ENCODE measurements at regions not wholly inside any gene's neighbourhood (a gene's known extent, or its start where the extent isn't known, plus 50 kb on each side); places are given as distances from the start of the nearest gene placed in this dataset.

DNA sequence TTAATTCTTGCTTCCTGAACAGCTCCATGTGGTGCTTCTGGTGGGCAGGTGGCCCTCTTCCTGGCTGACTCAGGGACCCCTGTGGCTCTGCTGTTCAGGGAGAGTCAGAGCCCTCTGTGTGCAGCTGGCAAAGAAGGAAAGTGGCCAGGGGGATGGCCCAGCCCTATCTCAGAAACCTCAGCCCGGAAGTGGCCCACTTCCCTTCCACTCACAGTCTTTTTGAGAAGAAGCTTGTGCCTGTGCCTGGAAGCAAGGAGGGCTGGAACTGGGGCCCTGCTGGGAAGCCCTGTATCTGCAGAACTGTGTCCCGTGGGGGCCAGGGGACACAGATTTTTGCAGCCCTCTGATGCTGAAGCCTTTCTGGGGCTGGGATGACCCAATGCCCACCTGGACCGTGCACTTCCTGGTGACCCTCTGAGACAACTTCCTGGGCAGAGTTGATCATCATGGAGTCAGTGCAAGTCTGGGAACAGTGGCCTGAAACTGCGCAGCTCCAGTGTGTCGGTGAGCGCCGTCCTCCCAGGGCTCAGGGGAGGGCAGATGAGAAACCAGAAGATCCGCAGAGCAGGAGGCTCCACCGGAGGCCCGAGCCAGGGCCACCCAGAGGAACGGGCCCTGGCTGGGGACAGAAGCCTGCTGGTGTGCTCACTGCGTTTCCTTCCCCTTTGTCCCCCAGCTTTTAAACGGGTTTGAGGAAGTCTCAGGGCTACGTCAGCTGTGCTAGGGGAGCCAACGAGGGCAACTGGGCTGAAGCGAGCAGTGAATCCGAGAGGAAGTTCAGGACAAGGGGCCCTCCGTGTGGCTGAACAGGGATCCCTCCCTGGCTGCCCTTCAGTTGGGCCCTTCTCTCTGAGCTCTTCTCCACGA lies 217.4 kb upstream of the RTL1 start:
- TF ChIP-seq, protein P1, sequence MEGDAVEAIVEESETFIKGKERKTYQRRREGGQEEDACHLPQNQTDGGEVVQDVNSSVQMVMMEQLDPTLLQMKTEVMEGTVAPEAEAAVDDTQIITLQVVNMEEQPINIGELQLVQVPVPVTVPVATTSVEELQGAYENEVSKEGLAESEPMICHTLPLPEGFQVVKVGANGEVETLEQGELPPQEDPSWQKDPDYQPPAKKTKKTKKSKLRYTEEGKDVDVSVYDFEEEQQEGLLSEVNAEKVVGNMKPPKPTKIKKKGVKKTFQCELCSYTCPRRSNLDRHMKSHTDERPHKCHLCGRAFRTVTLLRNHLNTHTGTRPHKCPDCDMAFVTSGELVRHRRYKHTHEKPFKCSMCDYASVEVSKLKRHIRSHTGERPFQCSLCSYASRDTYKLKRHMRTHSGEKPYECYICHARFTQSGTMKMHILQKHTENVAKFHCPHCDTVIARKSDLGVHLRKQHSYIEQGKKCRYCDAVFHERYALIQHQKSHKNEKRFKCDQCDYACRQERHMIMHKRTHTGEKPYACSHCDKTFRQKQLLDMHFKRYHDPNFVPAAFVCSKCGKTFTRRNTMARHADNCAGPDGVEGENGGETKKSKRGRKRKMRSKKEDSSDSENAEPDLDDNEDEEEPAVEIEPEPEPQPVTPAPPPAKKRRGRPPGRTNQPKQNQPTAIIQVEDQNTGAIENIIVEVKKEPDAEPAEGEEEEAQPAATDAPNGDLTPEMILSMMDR (IDR thresholded peaks at IDR 0.05; ENCODE audit: low read depth, low read length) = no peak
- DNase-seq (ENCODE audit: extremely low read depth, low read depth) = no peak

DNA sequence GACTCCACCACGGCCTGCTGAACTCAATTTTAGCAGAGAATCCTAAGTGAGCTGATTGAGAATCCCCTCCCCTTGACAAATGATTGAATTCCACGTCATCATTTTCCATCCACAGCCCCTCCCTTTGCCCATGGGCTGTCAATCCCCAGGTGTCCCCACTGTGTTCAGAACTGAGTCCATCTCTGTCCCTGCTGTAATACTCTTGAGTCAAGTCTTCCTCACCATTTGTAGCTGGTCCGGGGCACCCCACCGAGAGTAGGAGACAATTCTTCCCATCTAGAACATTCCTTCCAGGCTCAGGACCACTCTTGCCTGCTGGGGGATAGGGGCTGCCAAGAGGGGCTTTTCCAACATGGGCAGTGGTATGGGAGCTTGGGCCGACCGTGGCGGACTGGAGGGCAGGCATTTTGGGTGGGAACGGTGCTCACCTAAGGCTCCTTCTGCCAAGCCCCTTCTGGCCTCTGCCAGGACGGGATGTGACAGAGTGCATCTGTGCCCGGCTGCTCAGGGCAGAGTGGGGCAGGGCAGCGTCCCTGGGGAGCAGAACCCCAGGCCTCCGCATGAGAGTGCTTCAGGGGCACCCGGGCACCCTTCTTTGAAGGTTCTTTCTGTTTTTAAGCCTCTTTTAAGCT lies 218.1 kb upstream of the RTL1 start:
- TF ChIP-seq, protein P1 (IDR thresholded peaks at IDR 0.05; ENCODE audit: low read depth, low read length) = no peak
- DNase-seq (ENCODE audit: extremely low read depth, low read depth) = no peak

DNA sequence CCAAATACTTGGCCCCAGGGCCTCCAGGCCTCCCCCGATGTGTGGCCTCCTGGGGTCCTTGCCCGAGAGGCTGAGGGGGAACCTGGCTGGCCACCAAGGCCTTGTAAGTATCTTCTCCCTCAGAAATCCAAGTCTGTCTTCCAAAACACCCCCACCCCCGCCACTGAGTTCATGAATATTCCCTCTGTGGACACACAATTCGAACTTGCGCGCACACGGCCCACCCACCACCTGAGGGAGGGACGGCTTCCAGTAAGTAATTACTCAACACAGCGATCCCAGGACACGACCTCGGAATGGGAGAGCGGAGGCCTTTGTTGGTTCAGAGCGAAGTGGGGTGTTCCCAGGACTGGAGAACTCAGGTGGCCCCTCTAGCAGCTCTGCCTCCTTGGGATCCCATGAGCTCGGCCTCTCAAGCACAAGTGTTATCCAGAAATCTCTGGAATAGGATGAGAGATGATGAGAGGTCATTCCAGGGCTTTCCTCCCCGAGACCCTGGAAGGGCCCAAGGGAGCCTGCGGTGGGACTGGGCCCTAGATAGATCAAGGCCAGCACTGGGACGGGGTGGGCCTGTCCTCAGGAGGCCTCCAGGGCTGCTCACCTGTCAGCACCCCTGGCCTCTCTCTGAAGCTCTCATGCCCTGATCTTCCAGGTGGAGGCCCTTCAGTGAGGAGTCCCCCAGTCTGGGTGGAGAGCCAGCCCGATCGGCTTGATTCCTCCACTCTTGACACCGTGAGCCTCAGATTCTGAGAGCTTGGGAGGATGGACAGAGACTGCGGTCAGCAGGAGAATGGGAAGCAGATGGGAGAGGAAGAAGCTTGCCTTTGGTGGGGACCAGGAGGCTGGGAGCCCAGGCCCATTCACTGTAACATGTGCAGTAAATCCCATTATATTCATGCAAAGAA lies 219.0 kb upstream of the RTL1 start:
- TF ChIP-seq, protein P1 (IDR thresholded peaks at IDR 0.05; ENCODE audit: low read depth, low read length) = no peak
- no peak for DNase-seq (ENCODE audit: extremely low read depth, low read depth)

GRCh38 chr14:101123618-101124510 lies 220.3 kb upstream of the RTL1 start:
- DNase-seq (ENCODE audit: extremely low read depth, low read depth) = no peak

DNA sequence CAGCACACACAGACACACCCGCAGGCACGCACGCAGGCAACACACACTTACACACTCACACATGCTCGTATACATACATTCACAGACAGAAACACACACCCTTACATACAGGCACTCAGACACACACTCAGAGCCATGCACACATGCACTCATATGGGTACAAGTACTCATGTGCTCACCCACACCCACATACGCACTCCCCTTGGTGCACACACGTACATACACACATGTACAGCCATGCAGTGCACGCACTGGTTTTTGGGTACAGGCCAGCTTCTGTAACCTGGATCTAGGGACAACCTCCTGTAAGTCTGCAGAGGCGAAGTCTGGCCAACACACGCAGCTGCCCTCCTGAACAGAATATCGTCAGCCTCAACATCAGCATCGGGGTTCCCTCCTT lies 221.3 kb upstream of the RTL1 start:
- DNase-seq (ENCODE audit: extremely low read depth, low read depth) = no peak
- TF ChIP-seq, protein P1 (IDR thresholded peaks at IDR 0.05; ENCODE audit: low read depth, low read length) = no peak

More at GRCh38 chr14:101123618-101124510, 220.3 kb upstream of the RTL1 start:
- TF ChIP-seq, protein P1 (IDR thresholded peaks at IDR 0.05; ENCODE audit: low read depth, low read length) = no peak

GRCh38 chr14:101125313-101125712 lies 221.8 kb upstream of the RTL1 start:
- DNase-seq (ENCODE audit: extremely low read depth, low read depth) = no peak
- TF ChIP-seq, protein P1 (IDR thresholded peaks at IDR 0.05; ENCODE audit: low read depth, low read length) = no peak

Measured in AG09319 (cell line).